ENCODE measurements at regions not wholly inside any gene's neighbourhood (a gene's known extent, or its start where the extent isn't known, plus 50 kb on each side); places are given as distances from the start of the nearest gene placed in this dataset.

GRCh38 chr10:127826154-127826725 lies 66.5 kb downstream of the CLRN3 start:
- H3F3A ChIP-seq (replicated peaks; ENCODE audit: insufficient read depth): no peaks in the 10 kb centered on the region
- H3K4me1 ChIP-seq (ENCODE audit: control insufficient read depth in 1 of 2, insufficient read depth in 2 of 2, low read depth in 1 of 2, low read length in 1 of 2): no peaks in the 10 kb centered on the region
- ChIA-PET POLR2A (no interaction called here), CTCF (no interaction called here)
- H3K4me2 ChIP-seq: no peak overlapping the region
- no peaks in the 10 kb centered on the region for H3K36me3 ChIP-seq (replicated peaks in 1 of 2; ENCODE audit: control insufficient read depth in 1 of 2, insufficient read depth in 2 of 2, low read length in 1 of 2)
- no peaks in the 10 kb centered on the region for H3K79me2 ChIP-seq (ENCODE audit: insufficient read depth)
- H3K4me3 ChIP-seq (ENCODE audit: low read depth in 2 of 2, low read length in 1 of 2): no peak overlapping the region
- no peaks in the 10 kb centered on the region for H4K20me1 ChIP-seq (ENCODE audit: insufficient read depth)
- WGBS (ENCODE audit: low lambda C conversion rate): 63% methylated on average over 10 of the region's 10 CpGs
- H3K9me3 ChIP-seq: no peaks in the 10 kb centered on the region
- TF ChIP-seq REST (IDR thresholded peaks at IDR 0.05; ENCODE audit: low read depth, low read length) (no peak), MXI1 (IDR thresholded peaks at IDR 0.05; ENCODE audit: low read depth, low read length) (no peak), EP300 (IDR thresholded peaks at IDR 0.05; ENCODE audit: borderline replicate concordance in 1 of 2, low read depth in 1 of 2, low read length in 1 of 2) (no peak), TEAD4 (IDR thresholded peaks at IDR 0.05; ENCODE audit: borderline replicate concordance, insufficient read depth) (no peak), USF2 (IDR thresholded peaks at IDR 0.05; ENCODE audit: borderline replicate concordance, low read depth, low read length) (no peak), MEF2A (IDR thresholded peaks at IDR 0.05; ENCODE audit: borderline replicate concordance, low read depth) (no peak), SMC3 (IDR thresholded peaks at IDR 0.05; ENCODE audit: low read depth, low read length) (no peak), FOSL2 (IDR thresholded peaks at IDR 0.05; ENCODE audit: borderline replicate concordance, low read depth) (no peak), NFIC (IDR thresholded peaks at IDR 0.05; ENCODE audit: borderline replicate concordance) (no peak), POLR2AphosphoS5 (IDR thresholded peaks at IDR 0.05; ENCODE audit: low read depth, low read length) (no peak), TCF12 (IDR thresholded peaks at IDR 0.05) (no peak)
- TF ChIP-seq, protein P1, sequence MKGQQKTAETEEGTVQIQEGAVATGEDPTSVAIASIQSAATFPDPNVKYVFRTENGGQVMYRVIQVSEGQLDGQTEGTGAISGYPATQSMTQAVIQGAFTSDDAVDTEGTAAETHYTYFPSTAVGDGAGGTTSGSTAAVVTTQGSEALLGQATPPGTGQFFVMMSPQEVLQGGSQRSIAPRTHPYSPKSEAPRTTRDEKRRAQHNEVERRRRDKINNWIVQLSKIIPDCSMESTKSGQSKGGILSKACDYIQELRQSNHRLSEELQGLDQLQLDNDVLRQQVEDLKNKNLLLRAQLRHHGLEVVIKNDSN (IDR thresholded peaks at IDR 0.05; ENCODE audit: borderline replicate concordance, low read depth): no peak
- H3K9me2 ChIP-seq: no peaks in the 10 kb centered on the region
- no peak overlapping the region for H3K27ac ChIP-seq (ENCODE audit: low read depth in 2 of 2, low read length in 1 of 2)
- no peak for DNase-seq
- no peak overlapping the region for H2AFZ ChIP-seq (ENCODE audit: low read depth)
- H3K9ac ChIP-seq: no peak overlapping the region
- H3K27me3 ChIP-seq (ENCODE audit: insufficient read depth): no peaks in the 10 kb centered on the region

Data from SK-N-SH (cell line).